ENCODE measurements at regions not wholly inside any gene's neighbourhood (a gene's known extent, or its start where the extent isn't known, plus 50 kb on each side); places are given as distances from the start of the nearest gene placed in this dataset.

DNA sequence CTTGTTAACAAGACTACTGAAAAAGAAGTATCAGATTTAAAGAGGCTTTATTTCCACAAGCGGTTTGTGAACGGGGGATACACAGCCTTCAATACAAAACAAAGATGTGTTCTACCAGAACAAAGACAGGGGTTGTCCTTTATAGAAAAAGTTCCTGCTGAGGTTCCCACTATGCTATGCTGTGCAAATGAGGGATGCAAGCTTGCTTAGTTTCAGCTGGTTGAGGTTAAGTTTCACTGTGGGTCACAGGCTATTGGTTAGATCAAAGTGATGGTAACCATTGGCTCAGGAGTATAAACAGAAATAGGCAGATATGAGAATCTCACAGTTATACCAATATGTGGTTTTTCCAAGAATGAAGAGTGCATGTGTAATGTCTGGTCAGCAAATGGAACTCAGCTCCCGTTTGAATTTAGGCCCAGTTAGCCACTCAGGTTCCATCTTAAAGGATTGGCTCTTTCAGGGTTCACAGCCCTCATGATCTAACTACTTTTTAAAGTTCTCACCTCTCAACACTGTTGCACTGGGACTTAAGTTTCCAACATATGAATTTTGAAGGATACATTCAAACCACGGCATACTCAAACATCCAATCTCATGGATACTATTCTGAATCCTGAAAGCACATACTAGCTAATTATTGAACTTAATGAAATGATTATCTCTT is 215.4 kb upstream of the DCN start:
- no peak for DNase-seq (ENCODE audit: extremely low read depth, insufficient read length)
- H3K27me3 ChIP-seq (replicated peaks; ENCODE audit: control insufficient read depth, insufficient read depth, low read length), result no peaks in the 10 kb centered on the region
- TF ChIP-seq, protein P1, sequence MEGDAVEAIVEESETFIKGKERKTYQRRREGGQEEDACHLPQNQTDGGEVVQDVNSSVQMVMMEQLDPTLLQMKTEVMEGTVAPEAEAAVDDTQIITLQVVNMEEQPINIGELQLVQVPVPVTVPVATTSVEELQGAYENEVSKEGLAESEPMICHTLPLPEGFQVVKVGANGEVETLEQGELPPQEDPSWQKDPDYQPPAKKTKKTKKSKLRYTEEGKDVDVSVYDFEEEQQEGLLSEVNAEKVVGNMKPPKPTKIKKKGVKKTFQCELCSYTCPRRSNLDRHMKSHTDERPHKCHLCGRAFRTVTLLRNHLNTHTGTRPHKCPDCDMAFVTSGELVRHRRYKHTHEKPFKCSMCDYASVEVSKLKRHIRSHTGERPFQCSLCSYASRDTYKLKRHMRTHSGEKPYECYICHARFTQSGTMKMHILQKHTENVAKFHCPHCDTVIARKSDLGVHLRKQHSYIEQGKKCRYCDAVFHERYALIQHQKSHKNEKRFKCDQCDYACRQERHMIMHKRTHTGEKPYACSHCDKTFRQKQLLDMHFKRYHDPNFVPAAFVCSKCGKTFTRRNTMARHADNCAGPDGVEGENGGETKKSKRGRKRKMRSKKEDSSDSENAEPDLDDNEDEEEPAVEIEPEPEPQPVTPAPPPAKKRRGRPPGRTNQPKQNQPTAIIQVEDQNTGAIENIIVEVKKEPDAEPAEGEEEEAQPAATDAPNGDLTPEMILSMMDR (IDR thresholded peaks at IDR 0.05; ENCODE audit: insufficient read depth, low read length, poor library complexity, severe bottlenecking), result no peak

GRCh38 chr12:91396293-91396692 is 213.7 kb upstream of the DCN start:
- H3K4me3 ChIP-seq (replicated peaks; ENCODE audit: low read depth, low read length), result no peak overlapping the region
- TF ChIP-seq, protein P1 (IDR thresholded peaks at IDR 0.05; ENCODE audit: insufficient read depth, low read length, poor library complexity, severe bottlenecking), result no peak
- no peaks in the 10 kb centered on the region for H3K36me3 ChIP-seq (ENCODE audit: control insufficient read depth, insufficient read depth, low read length)
- no peaks in the 10 kb centered on the region for H3K27me3 ChIP-seq (replicated peaks; ENCODE audit: control insufficient read depth, insufficient read depth, low read length)
- DNase-seq (ENCODE audit: extremely low read depth, insufficient read length), result no peak

More for the DNA sequence above, 215.4 kb upstream of the DCN start:
- Histone ChIP-seq H3K4me3 (replicated peaks; ENCODE audit: low read depth, low read length) (no peak overlapping the region), H3K36me3 (ENCODE audit: control insufficient read depth, insufficient read depth, low read length) (no peaks in the 10 kb centered on the region)

GRCh38 chr12:91395628-91396135 is 213.1 kb upstream of the DCN start:
- no peaks in the 10 kb centered on the region for H3K27me3 ChIP-seq (replicated peaks; ENCODE audit: control insufficient read depth, insufficient read depth, low read length)
- DNase-seq (ENCODE audit: extremely low read depth, insufficient read length), result no peak
- no peak overlapping the region for H3K4me3 ChIP-seq (replicated peaks; ENCODE audit: low read depth, low read length)
- TF ChIP-seq, protein P1 (IDR thresholded peaks at IDR 0.05; ENCODE audit: insufficient read depth, low read length, poor library complexity, severe bottlenecking), result no peak
- H3K36me3 ChIP-seq (ENCODE audit: control insufficient read depth, insufficient read depth, low read length), result no peaks in the 10 kb centered on the region

DNA sequence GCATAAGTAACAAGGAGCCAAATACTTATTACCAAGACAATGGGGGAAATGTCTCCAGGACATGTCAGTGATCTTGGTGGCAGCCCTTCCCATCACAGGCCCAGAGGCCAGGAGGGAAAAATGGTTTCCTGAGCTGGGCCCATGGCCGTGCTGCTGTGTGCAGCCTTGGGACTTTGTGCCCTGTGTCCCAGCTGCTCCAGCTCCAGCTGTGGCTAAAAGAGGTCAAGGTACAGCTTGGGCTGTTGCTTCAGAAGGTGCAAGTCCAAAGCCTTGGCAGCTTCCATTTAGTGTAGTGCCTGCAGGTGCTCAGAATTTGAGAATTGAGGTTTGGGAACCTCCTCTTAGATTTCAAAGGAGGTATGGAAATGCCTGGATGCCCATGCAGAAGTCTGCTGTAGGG is 212.3 kb upstream of the DCN start:
- no peaks in the 10 kb centered on the region for H3K36me3 ChIP-seq (ENCODE audit: control insufficient read depth, insufficient read depth, low read length)
- no peak for DNase-seq (ENCODE audit: extremely low read depth, insufficient read length)
- TF ChIP-seq, protein P1 (IDR thresholded peaks at IDR 0.05; ENCODE audit: insufficient read depth, low read length, poor library complexity, severe bottlenecking), result no peak
- no peak overlapping the region for H3K4me3 ChIP-seq (replicated peaks; ENCODE audit: low read depth, low read length)
- no peaks in the 10 kb centered on the region for H3K27me3 ChIP-seq (replicated peaks; ENCODE audit: control insufficient read depth, insufficient read depth, low read length)

GRCh38 chr12:91388573-91388972 is 206.0 kb upstream of the DCN start:
- no peak overlapping the region for H3K4me3 ChIP-seq (replicated peaks; ENCODE audit: low read depth, low read length)
- no peak for DNase-seq (ENCODE audit: extremely low read depth, insufficient read length)
- H3K36me3 ChIP-seq (ENCODE audit: control insufficient read depth, insufficient read depth, low read length), result no peaks in the 10 kb centered on the region
- TF ChIP-seq, protein P1 (IDR thresholded peaks at IDR 0.05; ENCODE audit: insufficient read depth, low read length, poor library complexity, severe bottlenecking), result no peak
- H3K27me3 ChIP-seq (replicated peaks; ENCODE audit: control insufficient read depth, insufficient read depth, low read length), result no peaks in the 10 kb centered on the region

Data from GM06990 (cell line).